Body of pancreas (tissue), 4 donors: ENCODE measurements at regions not wholly inside any gene's neighbourhood (a gene's known extent, or its start where the extent isn't known, plus 50 kb on each side); places are given as distances from the start of the nearest gene placed in this dataset.

Source experiments
- ATAC-seq: fragments of 150-250 bp; one replicate; pipeline ENCODE4 v1.9.1; 2016
- DNase-seq, 4 donors: peaks; one replicate each; pipeline ENCODE4 v3.0.0-alpha.2; 2019
- H3K27ac ChIP-seq, 4 donors: fragments of 200-600 bp; sonication (generic); 1 replicate in 3 of 4; 2 replicates in 1 of 4; pipeline versions ENCODE4 v1.5.1 to v1.6.1; 2016 to 2019; ENCODE audit warnings: mild to moderate bottlenecking in 1 of 4, mixed read lengths in 1 of 4, moderate library complexity in 1 of 4
- H3K27me3 ChIP-seq, 2 donors: fragments of 200-600 bp; sonication (generic); one replicate each; pipeline ENCODE4 v1.6.0; 2016; ENCODE audit warnings: mild to moderate bottlenecking in 1 of 2
- H3K36me3 ChIP-seq, 2 donors: fragments of 200-600 bp; sonication (generic); replicated peaks in 1 of 2; 2 replicates each; pipeline ENCODE4 v1.5.1; 2016; ENCODE audit warnings: low read depth in 2 of 2; ENCODE audit not compliant: insufficient read depth in 1 of 2
- H3K4me1 ChIP-seq: fragments of 200-600 bp; sonication (generic); one replicate; pipeline ENCODE4 v1.6.0; 2016
- H3K4me3 ChIP-seq, 2 donors: fragments of 200-600 bp; sonication (generic); 1 replicate in 1 of 2; 2 replicates in 1 of 2; pipeline ENCODE4 v1.5.1; 2016 to 2019
- H3K9me3 ChIP-seq, 3 donors: fragments of 200-600 bp; sonication (generic); 1 replicate in 2 of 3; 2 replicates in 1 of 3; pipeline ENCODE4 v1.5.1; 2016
- POLR2A ChIP-seq, 3 donors: fragments of 450-650 bp; IDR thresholded peaks; one replicate each; pipeline ENCODE4 v1.6.1; 2016; ENCODE audit warnings: antibody characterized with exemption in 3 of 3, mild to moderate bottlenecking in 2 of 3
- WGBS, 2 donors: methylation state at CpG; one replicate each; pipeline ENCODE4 v1.1.5; 2017; 5-methylcytosine and 5-hydroxymethylcytosine counted together
- intact Hi-C: fragments of 100-400 bp; cut with DNase I; formaldehyde crosslinking; loops from one replicate; pipeline ENCODE4 v1.15.1; 2023
- TF ChIP-seq, protein P1 (sequence below), 7 experiments: fragments of 450-650 bp in 4 of 7; fragments of 200-600 bp in 3 of 7; sonication (generic) in 3 of 7; IDR thresholded peaks; one replicate each; pipeline ENCODE4 v1.5.1; 2016 to 2019; ENCODE audit warnings: antibody characterized with exemption in 7 of 7

DNA sequence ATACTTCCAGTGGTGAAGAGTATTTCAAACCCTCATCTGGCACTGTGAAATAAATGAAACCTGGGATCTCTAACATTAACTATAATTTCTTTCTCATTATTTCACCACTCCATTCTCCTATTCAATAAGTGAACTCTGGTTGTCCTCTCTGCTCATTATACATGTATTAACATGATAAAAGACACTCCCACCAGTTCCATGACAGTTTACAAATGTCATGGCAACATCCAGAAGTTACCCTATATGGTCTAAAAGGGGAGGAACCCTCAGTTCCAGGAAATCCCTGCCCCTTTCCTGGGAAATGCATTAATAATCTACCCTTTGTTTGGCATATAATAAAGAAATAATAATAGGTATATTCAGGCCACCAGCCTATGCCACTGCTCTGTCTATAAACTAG is 62.7 kb upstream of the BRINP3 start:
- ATAC-seq (no peak), DNase-seq (no peak)
- Histone ChIP-seq H3K9me3 (no peaks in the 10 kb centered on the region), H3K4me1 (no peaks in the 10 kb centered on the region), H3K27ac (no peak overlapping the region), H3K4me3 (no peak overlapping the region), H3K36me3 (no peaks in the 10 kb centered on the region), H3K27me3 (no peaks in the 10 kb centered on the region)
- intact Hi-C loops: no loop called here
- no peak for TF ChIP-seq POLR2A (IDR thresholded peaks at IDR 0.05)
- TF ChIP-seq, protein P1, sequence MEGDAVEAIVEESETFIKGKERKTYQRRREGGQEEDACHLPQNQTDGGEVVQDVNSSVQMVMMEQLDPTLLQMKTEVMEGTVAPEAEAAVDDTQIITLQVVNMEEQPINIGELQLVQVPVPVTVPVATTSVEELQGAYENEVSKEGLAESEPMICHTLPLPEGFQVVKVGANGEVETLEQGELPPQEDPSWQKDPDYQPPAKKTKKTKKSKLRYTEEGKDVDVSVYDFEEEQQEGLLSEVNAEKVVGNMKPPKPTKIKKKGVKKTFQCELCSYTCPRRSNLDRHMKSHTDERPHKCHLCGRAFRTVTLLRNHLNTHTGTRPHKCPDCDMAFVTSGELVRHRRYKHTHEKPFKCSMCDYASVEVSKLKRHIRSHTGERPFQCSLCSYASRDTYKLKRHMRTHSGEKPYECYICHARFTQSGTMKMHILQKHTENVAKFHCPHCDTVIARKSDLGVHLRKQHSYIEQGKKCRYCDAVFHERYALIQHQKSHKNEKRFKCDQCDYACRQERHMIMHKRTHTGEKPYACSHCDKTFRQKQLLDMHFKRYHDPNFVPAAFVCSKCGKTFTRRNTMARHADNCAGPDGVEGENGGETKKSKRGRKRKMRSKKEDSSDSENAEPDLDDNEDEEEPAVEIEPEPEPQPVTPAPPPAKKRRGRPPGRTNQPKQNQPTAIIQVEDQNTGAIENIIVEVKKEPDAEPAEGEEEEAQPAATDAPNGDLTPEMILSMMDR (IDR thresholded peaks at IDR 0.05): no peak

DNA sequence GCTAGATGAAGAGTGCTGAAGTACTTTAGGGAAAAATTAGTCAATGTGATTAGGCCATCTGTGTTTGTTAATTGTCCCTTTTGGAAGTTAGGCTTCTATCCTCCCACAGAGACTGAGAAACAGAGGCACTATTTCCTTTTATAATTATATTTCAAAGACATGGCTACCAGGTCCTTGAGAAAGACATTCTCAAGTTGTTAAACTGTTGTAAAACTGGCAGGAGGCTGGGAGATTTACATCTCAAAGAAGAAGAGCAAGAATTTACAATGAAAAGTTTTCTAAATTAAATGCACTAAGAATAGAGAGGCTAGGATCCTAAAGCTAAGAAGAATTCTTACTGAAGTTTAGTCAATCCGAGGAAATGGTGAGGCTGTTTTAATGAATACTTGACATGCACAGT is 74.0 kb upstream of the BRINP3 start:
- ATAC-seq: no peak
- no peak for TF ChIP-seq POLR2A (IDR thresholded peaks at IDR 0.05)
- TF ChIP-seq, protein P1 (IDR thresholded peaks at IDR 0.05): no peak
- intact Hi-C loops: no loop called here
- H3K27ac ChIP-seq: no peak overlapping the region
- H3K36me3 ChIP-seq: no peaks in the 10 kb centered on the region
- 30 to 36% methylated on average over 1 of the region's 1 CpG for WGBS, 2 donors
- no peak for DNase-seq
- H3K27me3 ChIP-seq: no peaks in the 10 kb centered on the region
- H3K9me3 ChIP-seq: no peaks in the 10 kb centered on the region
- H3K4me3 ChIP-seq: no peak overlapping the region
- no peaks in the 10 kb centered on the region for H3K4me1 ChIP-seq

DNA sequence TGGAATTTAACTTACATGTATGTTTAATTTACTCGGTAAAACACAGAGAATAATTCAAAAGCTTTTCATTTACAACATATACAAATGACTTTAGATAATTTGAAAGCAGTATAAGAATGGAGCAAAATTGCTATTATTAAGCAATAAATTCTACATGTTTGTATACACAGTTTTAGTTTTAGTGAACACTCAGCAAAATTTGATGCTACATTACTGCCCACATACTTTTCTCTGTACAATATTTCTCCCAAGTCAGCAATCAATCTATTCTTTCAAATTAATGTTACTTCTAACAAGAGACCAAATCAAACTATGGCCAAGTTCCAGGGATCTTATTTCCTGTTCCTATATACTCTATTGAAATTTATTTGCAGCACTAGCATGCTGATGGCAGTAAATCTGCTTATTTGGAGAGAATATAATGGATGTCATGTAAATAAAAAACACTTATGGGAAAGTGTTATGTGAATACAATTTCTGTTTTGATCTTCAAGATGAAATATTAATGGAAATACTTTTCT is 82.6 kb upstream of the BRINP3 start:
- DNase-seq (no peak), ATAC-seq (no peak)
- no peaks in the 10 kb centered on the region for H3K27me3 ChIP-seq
- intact Hi-C loops: no loop called here
- H3K4me3 ChIP-seq: no peak overlapping the region
- no peak overlapping the region for H3K27ac ChIP-seq
- no peaks in the 10 kb centered on the region for H3K36me3 ChIP-seq
- TF ChIP-seq POLR2A (IDR thresholded peaks at IDR 0.05): no peak
- TF ChIP-seq, protein P1 (IDR thresholded peaks at IDR 0.05): no peak
- no peaks in the 10 kb centered on the region for H3K4me1 ChIP-seq
- H3K9me3 ChIP-seq: no peaks in the 10 kb centered on the region
- WGBS, 2 donors: 69 to 82% methylated on average over 1 of the region's 1 CpG

DNA sequence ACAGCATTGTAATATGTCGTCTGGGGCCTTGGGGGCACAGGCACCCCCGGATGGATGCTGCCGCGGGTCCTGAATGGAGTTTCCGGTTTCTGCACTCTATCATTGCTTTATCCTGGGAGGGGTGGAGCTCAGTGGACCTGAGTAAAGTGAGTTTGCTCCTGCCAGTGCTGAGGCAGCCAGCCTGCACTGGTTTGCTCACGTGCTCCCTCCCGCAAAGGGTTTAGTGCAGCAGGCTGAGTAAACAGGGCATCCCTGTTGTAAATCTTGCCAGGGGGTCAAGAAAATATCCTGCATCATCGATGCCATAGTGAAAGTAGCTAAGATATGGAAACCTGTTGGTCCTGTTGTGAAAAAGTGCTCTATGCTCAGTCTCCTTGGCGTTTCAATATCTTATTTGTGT is 85.6 kb upstream of the BRINP3 start:
- H3K36me3 ChIP-seq: no peaks in the 10 kb centered on the region
- no peaks in the 10 kb centered on the region for H3K4me1 ChIP-seq
- no peak overlapping the region for H3K4me3 ChIP-seq
- WGBS, 2 donors: 78 to 86% methylated on average over 9 of the region's 9 CpGs
- H3K27ac ChIP-seq: no peak overlapping the region
- ATAC-seq (no peak), DNase-seq (no peak)
- H3K27me3 ChIP-seq: no peaks in the 10 kb centered on the region
- no peaks in the 10 kb centered on the region for H3K9me3 ChIP-seq
- intact Hi-C loops: no loop called here
- TF ChIP-seq POLR2A (IDR thresholded peaks at IDR 0.05): no peak
- TF ChIP-seq, protein P1 (IDR thresholded peaks at IDR 0.05): no peak

DNA sequence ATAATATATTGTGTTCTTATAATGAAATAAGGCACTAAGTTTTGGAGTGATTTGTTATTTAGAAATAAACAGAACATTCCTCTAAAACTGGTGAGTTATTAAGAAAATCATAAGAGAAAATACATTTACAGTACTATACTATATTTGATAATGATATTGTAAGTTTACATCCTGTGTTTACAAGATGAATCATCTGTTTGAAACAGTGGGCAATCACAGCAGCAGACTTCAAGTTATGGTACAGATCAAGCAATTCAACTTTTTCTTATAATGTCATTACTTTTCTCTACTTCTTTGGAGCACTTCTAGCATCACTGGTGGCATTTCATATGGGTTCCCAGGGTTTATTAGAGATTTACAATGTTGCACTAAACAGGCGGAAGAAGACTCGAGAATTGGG is 86.5 kb upstream of the BRINP3 start:
- Histone ChIP-seq H3K4me1 (no peaks in the 10 kb centered on the region), H3K9me3 (no peaks in the 10 kb centered on the region), H3K4me3 (no peak overlapping the region), H3K27me3 (no peaks in the 10 kb centered on the region), H3K36me3 (no peaks in the 10 kb centered on the region), H3K27ac (no peak overlapping the region)
- ATAC-seq (no peak), DNase-seq (no peak)
- TF ChIP-seq POLR2A (IDR thresholded peaks at IDR 0.05): no peak
- TF ChIP-seq, protein P1 (IDR thresholded peaks at IDR 0.05): no peak
- intact Hi-C loops: no loop called here
- WGBS, 2 donors: 84 to 86% methylated on average over 2 of the region's 2 CpGs
